ENCODE measurements at regions not wholly inside any gene's neighbourhood (a gene's known extent, or its start where the extent isn't known, plus 50 kb on each side); places are given as distances from the start of the nearest gene placed in this dataset.

- Mint-ChIP-seq H3K4me1 (peaks cover 0 to 5% of the 10 kb centered on the region in 2 donors), H3K27ac (no peak overlapping the region), H3K4me3 (no peak overlapping the region), H3K27me3 (ENCODE audit: low read depth in 2 of 2) (peaks cover 13 to 16% of the 10 kb centered on the region in 2 donors), H3K36me3 (no peaks in the 10 kb centered on the region), H3K9me3 (no peaks in the 10 kb centered on the region)
- TF ChIP-seq CTCF (IDR thresholded peaks at IDR 0.05), result no peak
- intact Hi-C loops (cut with micrococcal nuclease), result no loop called here
- Histone ChIP-seq H3K36me3 (ENCODE audit: control insufficient read depth, insufficient read depth, low read length) (no peaks in the 10 kb centered on the region), H3K27me3 (ENCODE audit: control insufficient read depth, insufficient read depth, low read length) (no peaks in the 10 kb centered on the region), H3K4me3 (ENCODE audit: low read length) (no peak overlapping the region), H3K4me1 (ENCODE audit: control insufficient read depth, insufficient read depth, low read length) (no peaks in the 10 kb centered on the region), H3K9me3 (ENCODE audit: control insufficient read depth, insufficient read depth, low read length) (no peaks in the 10 kb centered on the region), H3K27ac (ENCODE audit: low read length) (no peak overlapping the region)
- ATAC-seq (no peak), DNase-seq (no peak)
Measured at GRCh38 chr2:234848578-234848977, 103.2 kb upstream of the SH3BP4 start.

- H3K27me3 ChIP-seq (ENCODE audit: control insufficient read depth, insufficient read depth, low read length), result no peaks in the 10 kb centered on the region
- no peak for TF ChIP-seq CTCF (IDR thresholded peaks at IDR 0.05)
- Mint-ChIP-seq H3K9me3 (no peaks in the 10 kb centered on the region), H3K4me3 (no peak overlapping the region), H3K27ac (no peak overlapping the region), H3K27me3 (ENCODE audit: low read depth in 2 of 2) (peaks cover 10 to 13% of the 10 kb centered on the region in 2 donors), H3K4me1 (no peaks in the 10 kb centered on the region), H3K36me3 (no peaks in the 10 kb centered on the region)
- no peak for DNase-seq
- H3K4me1 ChIP-seq (ENCODE audit: control insufficient read depth, insufficient read depth, low read length), result no peaks in the 10 kb centered on the region
- WGBS (ENCODE audit: insufficient coverage), result 94% methylated on average over 6 of the region's 6 CpGs
- H3K27ac ChIP-seq (ENCODE audit: low read length), result no peak overlapping the region
- no peak for ATAC-seq
- H3K36me3 ChIP-seq (ENCODE audit: control insufficient read depth, insufficient read depth, low read length), result no peaks in the 10 kb centered on the region
- intact Hi-C loops (cut with micrococcal nuclease), result no loop called here
- no peaks in the 10 kb centered on the region for H3K9me3 ChIP-seq (ENCODE audit: control insufficient read depth, insufficient read depth, low read length)
- no peak overlapping the region for H3K4me3 ChIP-seq (ENCODE audit: low read length)
Measured at GRCh38 chr2:234847639-234848038, 104.2 kb upstream of the SH3BP4 start.

GRCh38 chr2:234847364-234847635, 104.5 kb upstream of the SH3BP4 start:
- ATAC-seq (no peak), DNase-seq (no peak)
- intact Hi-C loops (cut with micrococcal nuclease), result no loop called here
- WGBS (ENCODE audit: insufficient coverage), result 94% methylated on average over 6 of the region's 6 CpGs
- Histone ChIP-seq H3K27me3 (ENCODE audit: control insufficient read depth, insufficient read depth, low read length) (no peaks in the 10 kb centered on the region), H3K27ac (ENCODE audit: low read length) (no peak overlapping the region), H3K36me3 (ENCODE audit: control insufficient read depth, insufficient read depth, low read length) (no peaks in the 10 kb centered on the region), H3K4me1 (ENCODE audit: control insufficient read depth, insufficient read depth, low read length) (no peaks in the 10 kb centered on the region), H3K9me3 (ENCODE audit: control insufficient read depth, insufficient read depth, low read length) (no peaks in the 10 kb centered on the region), H3K4me3 (ENCODE audit: low read length) (no peak overlapping the region)
- TF ChIP-seq CTCF (IDR thresholded peaks at IDR 0.05), result no peak
- Mint-ChIP-seq H3K27ac (no peak overlapping the region), H3K4me1 (no peaks in the 10 kb centered on the region), H3K27me3 (ENCODE audit: low read depth in 2 of 2) (peaks cover 10 to 13% of the 10 kb centered on the region in 2 donors), H3K9me3 (no peaks in the 10 kb centered on the region), H3K4me3 (no peak overlapping the region), H3K36me3 (no peaks in the 10 kb centered on the region)

GRCh38 chr2:234846599-234847363, 105.0 kb upstream of the SH3BP4 start:
- no peak overlapping the region for H3K27ac ChIP-seq (ENCODE audit: low read length)
- H3K27ac Mint-ChIP-seq, result no peak overlapping the region
- H3K4me3 Mint-ChIP-seq, result no peak overlapping the region
- no peaks in the 10 kb centered on the region for H3K36me3 Mint-ChIP-seq
- no peaks in the 10 kb centered on the region for H3K4me1 ChIP-seq (ENCODE audit: control insufficient read depth, insufficient read depth, low read length)
- H3K9me3 ChIP-seq (ENCODE audit: control insufficient read depth, insufficient read depth, low read length), result no peaks in the 10 kb centered on the region
- H3K27me3 ChIP-seq (ENCODE audit: control insufficient read depth, insufficient read depth, low read length), result no peaks in the 10 kb centered on the region
- no peaks in the 10 kb centered on the region for H3K9me3 Mint-ChIP-seq
- intact Hi-C loops (cut with micrococcal nuclease), result no loop called here
- peaks cover 10 to 13% of the 10 kb centered on the region in 2 donors for H3K27me3 Mint-ChIP-seq (ENCODE audit: low read depth in 2 of 2)
- no peak for ATAC-seq
- no peak for TF ChIP-seq CTCF (IDR thresholded peaks at IDR 0.05)
- no peak overlapping the region for H3K4me3 ChIP-seq (ENCODE audit: low read length)
- DNase-seq, result no peak
- 89% methylated on average over 11 of the region's 11 CpGs for WGBS (ENCODE audit: insufficient coverage)
- H3K36me3 ChIP-seq (ENCODE audit: control insufficient read depth, insufficient read depth, low read length), result no peaks in the 10 kb centered on the region
- H3K4me1 Mint-ChIP-seq, result no peaks in the 10 kb centered on the region

Measured in natural killer cell (primary cell).